HG03097 (cell line): ENCODE measurements at regions not wholly inside any gene's neighbourhood (a gene's known extent, or its start where the extent isn't known, plus 50 kb on each side); places are given as distances from the start of the nearest gene placed in this dataset.
"Not testable (repeated sequence)": the region's sequence is repeated elsewhere in the genome, so short reads cannot be mapped to it uniquely, and the experiment has no call there.

Source experiments
- ATAC-seq: cut with Tn5 transposase; IDR thresholded peaks from one replicate; pipeline ENCODE4 v1.9.1; 2021; ENCODE audit not compliant: unreplicated experiment, low FRiP score

DNA sequence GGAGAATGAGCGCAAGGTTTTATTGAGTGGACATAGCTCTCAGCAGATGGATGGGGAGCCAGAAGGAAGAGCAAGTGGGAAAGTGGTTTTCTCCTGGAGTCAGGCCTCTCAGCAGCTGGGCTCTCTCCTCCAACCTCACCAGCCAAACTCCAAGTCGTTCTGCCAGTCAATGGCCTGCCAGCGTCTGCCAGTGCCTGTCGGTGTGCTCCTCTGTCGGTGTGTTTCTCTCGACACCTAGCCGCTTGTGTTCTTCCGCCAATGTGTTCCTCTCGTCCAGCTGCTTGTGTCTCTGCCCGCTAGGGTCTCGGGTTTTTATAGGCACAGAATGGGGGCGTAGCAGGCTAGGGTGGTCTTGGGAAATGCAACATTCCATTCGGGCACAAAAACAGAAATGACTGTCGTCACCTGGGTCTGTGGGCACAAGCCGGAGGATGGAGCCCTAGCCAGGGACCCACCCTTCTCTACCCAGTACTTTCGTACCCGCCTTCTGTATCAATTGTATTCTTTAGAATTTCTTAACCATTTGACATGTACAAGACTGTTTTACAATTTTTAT is 1365.4 kb downstream of the FSCB start:
- ATAC-seq, result no peak

DNA sequence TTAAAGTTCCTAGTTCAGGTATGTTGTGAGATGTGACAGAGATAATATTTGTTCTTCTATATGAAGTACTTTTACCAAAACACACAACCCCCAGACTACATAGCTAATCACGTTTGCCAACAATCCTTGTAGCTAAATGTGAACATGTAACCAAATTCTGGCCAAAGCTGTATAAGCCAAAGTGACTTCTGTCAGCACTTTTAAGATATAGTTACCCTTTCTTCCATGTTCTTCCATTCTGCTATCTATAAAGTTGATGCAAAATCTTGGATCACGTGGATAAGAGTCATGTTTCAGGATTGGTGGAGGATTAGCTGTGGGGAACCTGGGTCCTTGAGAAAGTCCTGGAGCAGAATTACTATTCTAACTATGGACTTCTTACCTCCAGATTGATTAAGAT is 1366.6 kb downstream of the FSCB start:
- no peak for ATAC-seq

DNA sequence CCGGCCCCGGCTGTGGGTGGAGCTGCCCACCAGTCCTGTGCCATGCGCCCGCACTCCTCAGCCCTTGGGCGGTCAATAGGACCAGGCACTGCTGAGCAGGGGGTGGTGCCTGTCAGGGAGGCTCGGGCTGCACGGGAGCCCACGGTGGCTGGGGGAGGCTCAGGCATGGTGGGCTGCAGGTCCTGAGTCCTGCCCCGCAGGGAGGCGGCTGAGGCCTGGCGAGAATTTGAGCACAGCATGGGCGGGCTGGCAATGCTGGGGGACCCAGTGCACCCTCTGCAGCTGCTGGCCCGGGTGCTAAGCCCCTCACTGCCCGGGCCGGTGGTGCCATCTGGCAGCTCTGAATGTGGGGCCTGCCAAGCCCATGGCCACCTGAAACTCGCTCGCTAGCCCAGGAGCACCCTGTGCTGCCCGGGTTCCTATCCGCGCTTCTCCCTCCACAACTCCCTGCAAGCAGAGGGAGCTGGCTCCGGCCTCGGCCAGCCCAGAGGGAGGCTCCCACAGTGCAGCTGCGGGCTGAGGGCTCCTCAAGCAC is 1371.1 kb downstream of the FSCB start:
- ATAC-seq, result no peak

DNA sequence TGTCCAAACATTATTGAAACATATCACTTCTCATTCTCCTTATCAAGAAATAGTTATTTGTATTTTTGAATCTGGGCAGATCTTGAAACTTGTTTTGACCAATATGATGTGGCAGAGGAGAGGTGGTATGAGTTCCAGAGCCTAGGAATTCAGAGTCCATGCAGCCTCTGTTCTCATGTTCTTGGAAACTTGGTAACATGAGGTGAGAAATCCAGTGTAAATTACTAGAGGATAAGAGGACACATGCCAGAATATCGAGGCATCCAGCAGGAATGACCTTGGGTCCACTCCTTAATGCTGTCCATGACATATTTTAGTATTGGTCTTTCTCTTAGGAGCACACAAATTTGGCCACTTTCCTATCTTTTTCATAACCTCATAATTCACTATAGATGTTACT is 1374.6 kb downstream of the FSCB start:
- ATAC-seq, result no peak

DNA sequence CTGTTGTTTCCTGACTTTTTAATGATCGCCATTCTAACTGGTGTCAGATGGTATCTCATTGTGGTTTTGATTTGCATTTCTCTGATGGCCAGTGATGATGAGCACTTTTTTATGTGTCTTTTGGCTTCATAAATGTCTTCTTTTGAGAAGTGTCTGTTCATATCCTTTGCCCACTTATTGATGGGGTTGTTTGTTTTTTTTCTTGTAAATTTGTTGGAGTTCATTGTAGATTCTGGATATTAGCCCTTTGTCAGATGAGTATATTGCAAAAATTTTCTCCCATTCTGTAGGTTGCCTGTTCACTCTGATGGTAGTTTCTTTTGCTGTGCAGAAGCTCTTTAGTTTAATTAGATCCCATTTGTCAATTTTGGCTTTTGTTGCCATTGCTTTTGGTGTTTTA is 1378.7 kb downstream of the FSCB start:
- ATAC-seq, result not testable (repeated sequence)

DNA sequence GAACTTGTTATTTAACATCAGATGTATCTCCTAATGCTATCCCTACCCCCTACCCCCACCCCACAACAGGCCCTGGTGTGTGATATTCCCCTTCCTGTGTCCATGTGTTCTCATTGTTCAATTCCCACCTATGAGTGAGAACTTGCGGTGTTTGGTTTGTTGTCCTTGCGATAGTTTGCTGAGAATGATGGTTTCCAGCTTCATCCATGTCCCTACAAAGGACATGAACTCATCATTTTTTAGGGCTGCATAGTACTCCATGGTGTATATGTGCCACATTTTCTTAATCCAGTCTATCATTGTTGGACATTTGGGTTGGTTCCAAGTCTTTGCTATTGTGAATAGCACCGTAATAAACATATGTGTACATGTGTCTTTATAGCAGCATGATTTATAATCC is 1379.2 kb downstream of the FSCB start:
- not testable (repeated sequence) for ATAC-seq

DNA sequence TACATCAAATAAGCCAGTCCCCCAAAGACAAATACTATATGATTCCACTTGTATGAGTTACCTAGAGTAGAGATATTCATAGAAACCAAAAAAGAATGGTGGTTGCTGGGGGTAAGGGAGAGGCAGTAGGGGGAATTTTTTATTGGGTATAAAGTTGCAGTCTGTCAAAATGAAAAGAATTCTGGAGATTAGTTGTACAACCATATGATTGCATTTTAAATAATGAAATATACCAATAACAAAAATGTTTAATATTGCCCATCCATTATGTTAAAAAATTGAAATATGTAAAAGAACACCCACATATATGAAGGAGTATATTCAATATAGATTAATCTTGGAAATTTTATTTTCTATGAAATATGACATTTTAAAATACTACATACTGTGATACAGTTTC is 1383.5 kb downstream of the FSCB start:
- no peak for ATAC-seq

DNA sequence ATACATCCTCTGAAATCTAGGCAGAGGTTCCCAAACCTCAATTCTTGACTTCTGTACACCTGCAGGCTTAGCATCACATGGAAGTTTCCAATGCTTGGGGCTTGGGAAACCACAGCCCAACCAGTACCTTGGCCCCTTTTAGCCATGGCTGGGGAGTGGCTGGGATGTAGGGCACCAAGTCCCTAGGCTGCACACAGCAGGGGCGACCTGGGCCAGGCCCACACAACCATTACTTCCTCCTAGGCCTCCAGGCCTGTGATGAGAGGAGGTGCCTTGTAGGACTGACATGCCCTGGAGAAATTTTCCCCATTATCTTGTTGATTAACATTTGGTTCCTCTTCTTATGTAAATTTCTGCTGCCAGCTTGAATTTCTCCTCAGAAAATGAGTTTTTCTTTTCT is 1387.4 kb downstream of the FSCB start:
- ATAC-seq, result no peak

DNA sequence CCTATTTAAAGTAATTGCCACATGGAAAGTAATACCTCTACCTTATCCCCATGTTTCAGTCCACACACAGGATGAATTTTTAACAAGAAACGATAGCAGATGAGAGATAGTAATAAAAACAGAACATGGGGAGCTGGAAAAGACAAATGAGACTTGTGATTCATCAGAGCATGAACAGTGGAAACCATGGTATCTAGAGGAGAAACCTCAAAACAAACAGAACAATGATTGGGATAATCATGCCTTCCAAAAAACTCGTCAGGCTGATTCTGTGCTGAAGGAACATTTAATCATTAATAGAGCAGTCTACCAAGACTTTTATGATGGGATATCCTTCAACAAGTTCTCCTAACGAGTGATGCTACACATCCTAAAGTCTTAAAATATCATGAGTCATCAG is 1390.7 kb downstream of the FSCB start:
- no peak for ATAC-seq

DNA sequence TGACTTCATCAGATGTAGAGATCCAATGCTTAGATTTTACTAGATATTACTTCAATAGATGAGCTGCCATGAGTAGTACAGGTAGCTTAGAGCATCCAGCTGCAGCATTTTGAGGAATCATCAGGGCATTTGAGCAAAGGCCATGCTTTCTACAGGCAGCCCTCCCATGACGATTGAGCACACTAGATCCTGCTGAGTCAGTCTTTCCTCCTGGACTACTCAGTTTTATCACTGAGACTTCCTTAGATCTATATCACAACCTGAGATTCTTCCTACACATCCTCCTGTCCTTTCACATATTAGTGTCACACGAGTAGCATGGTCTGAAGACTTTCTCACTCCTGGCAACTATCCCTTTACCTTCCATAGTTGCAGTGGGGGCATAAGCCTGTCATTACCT is 1401.8 kb downstream of the FSCB start:
- ATAC-seq, result no peak

DNA sequence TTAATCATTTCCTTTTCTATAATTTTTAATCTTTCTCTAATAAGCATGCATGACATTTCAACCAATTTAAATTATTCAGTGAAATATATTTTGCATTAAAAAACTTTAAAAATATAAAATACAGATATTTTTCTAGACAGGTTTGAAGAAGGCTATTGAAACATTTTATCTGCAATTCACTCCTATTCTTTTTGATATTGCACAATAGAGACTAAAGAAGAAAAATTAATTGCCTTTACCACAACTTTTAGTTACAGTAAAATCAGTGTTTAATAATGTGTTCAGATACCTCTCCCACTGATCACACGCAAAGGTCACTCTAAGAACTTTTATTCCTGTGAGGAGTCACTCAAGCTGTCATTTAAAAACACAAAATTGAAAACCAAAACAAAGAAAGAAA is 1416.7 kb downstream of the FSCB start:
- no peak for ATAC-seq

DNA sequence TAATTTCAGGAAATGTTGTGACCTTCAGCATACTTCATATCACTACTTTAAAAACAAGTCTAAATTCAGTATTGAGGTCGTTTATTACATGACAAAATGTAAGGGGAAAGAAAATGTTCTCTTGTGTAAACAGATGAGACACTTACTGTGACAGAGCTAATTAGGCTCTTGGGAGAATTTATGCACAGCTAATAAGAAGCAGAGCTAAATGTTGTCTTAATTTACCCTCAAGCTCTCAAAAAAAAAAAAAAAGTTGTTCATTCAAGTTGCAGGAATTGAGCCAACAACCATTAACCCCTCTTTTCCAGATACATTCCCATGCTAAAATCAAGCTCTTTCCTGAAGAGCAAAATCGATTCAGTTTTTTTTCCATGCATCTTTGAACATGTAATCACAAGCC is 1419.4 kb downstream of the FSCB start:
- no peak for ATAC-seq

DNA sequence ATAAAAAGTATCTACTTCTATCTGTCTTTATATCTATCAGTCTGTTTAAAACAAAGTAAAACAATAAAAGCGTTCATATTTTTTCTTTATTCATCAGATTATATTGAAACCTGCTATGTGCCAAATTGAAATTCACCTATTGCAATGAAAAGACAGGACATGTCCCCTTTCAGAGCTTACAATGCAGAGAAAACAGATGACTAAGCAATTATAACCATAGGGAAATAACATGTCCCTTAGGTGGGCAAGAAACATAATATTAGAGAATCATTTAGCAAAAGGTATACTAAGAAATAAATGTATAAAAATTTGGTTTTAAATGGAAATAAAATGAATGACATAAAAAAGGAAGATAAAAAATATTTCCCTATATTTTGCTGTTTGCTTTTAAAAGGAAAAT is 1421.3 kb downstream of the FSCB start:
- no peak for ATAC-seq

DNA sequence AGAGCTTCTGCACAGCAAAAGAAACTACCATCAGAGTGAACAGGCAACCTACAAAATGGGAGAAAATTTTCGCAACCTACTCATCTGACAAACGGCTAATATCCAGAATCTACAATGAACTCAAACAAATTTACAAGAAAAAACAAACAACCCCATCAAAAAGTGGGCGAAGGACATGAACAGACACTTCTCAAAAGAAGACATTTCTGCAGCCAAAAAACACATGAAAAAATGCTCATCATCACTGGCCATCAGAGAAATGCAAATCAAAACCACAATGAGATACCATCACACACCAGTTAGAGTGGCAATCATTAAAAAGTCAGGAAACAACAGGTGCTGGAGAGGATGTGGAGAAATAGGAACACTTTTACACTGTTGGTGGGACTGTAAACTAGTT is 1439.7 kb downstream of the FSCB start:
- ATAC-seq, result not testable (repeated sequence)

DNA sequence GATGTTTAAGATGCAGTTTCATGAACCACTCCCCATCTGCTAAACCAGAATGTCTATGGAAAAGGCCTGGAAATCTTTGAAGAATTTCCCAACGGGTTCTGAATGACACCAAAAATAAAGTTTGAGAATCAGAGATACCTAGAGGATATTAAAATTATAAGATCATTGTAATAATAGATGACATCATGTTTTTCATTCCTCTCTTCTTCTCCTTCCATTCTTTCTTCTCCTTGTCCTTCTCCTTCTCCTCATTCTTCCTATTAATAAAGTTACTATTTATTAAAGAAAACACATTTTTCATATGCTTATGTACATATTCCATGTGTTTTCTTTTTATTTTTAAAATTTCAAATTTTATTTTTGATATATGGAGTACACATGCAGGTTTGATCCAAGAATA is 1449.4 kb downstream of the LRFN5 start:
- ATAC-seq, result no peak

DNA sequence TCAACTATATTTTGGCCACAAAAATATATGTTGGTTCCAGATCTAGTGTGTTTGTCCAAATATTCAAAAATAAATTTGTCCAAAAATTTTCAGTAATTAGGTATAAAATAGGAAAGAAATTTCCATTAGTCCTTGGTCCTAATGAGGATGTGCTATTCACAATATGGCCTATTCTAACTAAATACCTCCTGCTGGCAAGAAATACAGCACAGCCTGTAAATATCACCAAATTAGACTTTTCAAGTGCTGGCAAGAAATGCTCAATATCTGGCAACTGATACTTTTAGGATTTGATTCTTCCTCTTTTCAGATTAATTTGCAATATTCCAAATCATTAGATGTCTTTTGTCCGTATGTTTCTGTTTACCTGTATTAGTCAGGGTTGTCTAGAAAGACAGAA is 1446.2 kb downstream of the LRFN5 start:
- no peak for ATAC-seq

DNA sequence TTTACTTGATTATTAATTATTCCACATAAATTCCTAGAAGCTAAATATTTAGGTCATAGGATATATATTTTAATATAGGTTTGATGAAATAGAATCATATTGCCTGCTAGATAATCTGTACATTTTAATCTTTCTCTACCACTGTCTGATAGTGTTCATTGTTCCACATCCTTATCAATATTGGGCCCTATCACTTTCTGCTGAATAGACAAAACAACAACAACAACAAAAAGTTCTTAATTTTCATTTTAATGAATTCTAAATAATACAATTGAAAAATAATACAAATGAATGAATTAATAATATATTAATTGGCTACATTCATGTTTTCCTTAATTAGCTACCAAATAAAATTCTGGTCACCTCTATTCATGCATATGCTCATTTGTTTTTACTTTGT is 1437.2 kb downstream of the LRFN5 start:
- ATAC-seq, result no peak

DNA sequence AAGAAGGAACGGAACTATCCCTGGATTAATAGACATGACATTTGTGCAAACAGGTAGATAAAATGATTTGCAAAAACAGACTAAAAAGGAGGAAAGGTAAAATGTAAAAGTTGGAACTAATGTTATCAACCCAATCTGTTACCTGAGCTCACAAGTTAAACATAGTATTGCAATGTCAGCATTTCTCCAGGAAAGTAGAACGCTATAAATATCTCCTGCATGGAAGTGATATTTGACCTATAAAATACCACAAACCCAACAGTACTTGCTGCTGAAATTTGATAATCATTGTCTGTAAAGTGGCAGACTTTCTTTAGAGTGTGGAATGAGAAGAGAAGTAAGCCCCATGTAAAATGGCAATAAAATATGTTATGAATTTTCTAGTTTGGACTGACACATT is 1435.7 kb downstream of the LRFN5 start:
- ATAC-seq, result no peak

DNA sequence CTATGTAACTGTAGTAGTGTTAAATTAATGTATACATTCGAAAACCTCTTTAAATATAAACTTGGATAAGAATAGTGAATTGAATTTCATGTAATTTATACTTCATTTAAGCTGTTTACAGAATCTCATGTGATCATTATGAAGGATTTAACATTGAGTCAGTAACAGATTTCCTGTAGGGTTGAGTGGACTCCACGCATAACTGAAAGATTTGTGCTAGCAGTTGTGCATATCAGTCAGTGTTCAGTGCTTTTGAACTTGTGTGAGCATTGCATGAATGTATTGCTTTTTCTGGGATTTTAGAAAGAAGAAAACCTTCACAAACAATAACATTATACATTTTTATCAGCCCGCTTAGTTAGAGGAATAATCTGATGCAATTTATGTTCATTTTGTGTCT is 1435.3 kb downstream of the LRFN5 start:
- no peak for ATAC-seq

DNA sequence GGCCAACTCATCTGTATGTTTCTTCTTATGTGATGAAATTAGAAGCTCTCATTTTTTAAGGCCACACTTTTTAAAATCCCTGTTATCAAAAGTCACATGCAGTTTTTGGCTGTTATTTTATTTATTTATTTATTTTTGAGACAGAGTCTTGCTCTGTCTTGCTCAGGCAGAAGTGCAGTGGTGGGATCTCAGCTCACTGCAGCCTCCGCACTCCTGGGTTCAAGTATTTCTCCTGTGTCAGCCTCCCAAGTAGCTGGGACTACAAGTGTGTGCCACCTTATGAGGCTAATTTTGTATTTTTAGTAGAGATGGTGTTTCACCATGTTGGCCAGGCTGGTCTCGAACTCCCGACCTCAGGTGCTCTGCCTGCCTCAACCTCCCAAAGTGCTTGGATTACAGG is 1434.5 kb downstream of the LRFN5 start:
- no peak for ATAC-seq

DNA sequence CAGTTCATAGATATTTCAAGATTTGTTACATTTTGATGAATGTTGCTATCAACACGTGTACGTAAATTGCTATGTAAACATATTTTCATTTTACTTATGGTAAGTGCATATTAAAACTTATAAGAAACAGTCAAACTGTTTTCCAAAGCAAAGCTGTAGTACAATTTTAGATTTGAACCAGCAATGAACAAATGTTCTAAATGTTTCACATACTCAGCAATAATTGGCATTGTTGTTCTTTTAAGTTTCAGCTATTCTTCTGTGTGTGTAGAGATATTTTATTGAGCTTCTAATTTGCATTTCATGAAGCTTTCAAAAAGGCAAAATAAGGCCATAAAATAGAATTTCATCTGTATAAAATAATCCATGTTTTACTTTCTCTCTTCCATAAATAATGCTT is 1433.2 kb downstream of the LRFN5 start:
- no peak for ATAC-seq

DNA sequence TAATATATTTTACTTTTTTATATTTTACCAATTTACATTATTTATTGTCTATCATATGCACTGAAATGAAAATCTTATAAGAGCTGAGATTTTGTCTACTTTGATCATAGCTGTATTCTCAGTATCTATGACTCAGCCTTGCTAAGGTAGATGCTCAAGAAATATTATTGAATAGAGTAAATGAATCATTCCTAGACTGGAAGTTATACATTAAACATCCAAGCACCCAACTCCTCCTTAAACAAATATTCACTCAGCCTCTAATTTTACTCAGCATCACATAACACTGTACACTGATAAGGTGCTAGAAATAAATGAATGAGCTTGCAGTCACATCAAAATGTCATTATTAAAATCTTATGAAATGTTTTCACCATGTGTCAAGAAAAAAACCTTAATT is 1424.9 kb downstream of the LRFN5 start:
- ATAC-seq, result no peak

DNA sequence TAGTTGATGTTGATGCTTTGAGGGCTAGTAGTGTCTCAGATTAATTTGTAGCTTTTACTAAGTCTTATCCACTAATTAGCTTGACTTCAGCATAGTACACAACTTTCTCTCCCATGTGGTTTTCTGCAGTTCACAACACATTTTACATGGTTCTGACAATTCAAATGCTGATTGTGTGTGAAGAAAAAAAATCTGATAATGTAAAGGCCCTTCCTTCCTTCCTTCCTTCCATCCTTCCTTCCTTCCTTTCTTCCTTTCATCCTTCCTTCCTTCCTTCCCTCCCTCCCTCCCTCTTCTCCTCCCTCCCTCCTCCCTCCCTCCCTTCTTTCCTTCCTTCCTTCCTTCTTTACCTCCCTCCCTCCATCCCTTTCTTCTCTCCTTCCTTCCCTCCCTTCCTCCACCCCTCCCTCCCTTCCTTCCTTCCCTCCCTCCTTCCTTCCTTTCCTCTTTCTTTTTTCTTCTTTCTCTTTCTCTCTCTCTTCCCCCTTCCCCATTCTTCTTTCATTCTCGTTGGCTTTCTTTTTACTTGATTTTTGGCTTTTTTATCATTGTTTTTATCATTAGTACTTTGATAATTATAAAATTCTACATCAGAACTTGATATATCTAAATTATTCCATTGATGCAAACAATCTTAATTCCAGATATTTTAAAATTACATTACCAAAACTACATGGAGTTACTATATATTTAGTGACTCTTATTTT is 1415.6 kb downstream of the LRFN5 start:
- no peak for ATAC-seq
